CD4-positive, alpha-beta T cell treated with Interleukin-12 subunit alpha and Interleukin-12 subunit beta, for 1 hour (primary cell): ENCODE measurements at regions not wholly inside any gene's neighbourhood (a gene's known extent, or its start where the extent isn't known, plus 50 kb on each side); places are given as distances from the start of the nearest gene placed in this dataset.

ENCODE experiments used
- DNase-seq: peaks from one replicate; pipeline ENCODE4 v3.0.0-alpha.2; 2020

DNA sequence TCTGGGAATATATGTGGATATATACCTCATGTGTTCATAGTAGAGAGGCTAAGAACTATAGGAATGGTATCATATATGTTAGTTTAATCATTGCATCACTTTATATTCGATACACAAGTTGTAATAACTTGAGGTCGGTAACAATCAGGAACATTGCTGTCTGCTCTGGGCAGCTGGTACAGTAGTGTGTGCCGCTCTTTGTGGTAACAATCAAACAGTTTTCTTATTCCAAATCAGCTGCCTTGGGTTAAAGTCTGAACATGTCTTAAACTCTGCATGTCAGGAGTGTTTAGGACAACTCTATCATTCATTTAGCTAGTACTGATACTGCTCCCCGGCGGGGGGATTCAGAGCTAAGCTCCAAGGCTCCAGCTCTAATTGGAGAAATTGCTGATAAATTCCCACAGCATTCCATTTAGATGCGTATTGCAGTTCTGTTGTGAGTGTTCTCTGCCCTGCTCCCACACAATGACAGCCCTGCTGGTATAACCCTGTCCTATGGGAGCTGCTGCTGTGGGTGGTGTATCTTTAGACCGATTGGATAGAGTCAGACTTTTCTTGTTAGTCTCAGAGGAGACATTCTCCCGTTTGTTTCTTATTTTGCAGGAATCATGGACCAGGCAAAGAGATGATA is 707.5 kb upstream of the FZD8 start:
- no peak for DNase-seq

DNA sequence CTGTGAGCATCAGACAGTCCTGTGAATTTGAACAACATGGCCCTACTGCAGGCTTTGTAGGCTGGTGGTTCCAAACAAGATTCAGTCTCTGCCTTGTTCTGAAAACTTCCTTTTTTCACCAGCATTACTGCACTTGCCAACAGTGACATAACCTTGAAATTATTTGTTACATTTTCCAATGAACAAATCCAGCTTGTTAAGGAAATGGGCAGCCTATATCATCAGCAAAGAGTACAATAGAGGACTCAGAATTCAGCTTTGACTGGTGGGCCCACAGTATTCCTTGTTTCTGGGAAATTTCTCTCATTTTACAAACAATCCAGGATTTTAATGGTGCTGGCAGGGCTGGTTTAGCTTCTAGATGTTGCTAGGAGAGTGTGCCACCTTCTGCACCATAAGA is 703.7 kb upstream of the FZD8 start:
- DNase-seq: no peak

DNA sequence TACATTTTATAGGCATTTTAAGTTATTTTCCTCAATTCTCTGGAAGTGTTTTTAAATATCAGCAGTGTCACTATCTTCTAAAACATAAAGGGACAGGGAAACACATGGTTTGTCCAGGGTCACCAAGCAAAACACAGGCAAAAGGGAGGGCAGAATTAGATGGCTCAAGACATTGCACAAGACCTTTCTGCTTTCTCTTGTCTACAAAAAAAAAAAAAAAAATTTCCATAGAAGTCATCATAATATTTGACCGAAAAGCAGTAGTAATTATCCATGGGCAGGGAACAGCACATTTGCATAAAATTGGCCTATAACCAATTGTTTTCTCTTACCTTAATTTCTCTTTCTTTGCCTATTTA is 703.1 kb upstream of the FZD8 start:
- no peak for DNase-seq

DNA sequence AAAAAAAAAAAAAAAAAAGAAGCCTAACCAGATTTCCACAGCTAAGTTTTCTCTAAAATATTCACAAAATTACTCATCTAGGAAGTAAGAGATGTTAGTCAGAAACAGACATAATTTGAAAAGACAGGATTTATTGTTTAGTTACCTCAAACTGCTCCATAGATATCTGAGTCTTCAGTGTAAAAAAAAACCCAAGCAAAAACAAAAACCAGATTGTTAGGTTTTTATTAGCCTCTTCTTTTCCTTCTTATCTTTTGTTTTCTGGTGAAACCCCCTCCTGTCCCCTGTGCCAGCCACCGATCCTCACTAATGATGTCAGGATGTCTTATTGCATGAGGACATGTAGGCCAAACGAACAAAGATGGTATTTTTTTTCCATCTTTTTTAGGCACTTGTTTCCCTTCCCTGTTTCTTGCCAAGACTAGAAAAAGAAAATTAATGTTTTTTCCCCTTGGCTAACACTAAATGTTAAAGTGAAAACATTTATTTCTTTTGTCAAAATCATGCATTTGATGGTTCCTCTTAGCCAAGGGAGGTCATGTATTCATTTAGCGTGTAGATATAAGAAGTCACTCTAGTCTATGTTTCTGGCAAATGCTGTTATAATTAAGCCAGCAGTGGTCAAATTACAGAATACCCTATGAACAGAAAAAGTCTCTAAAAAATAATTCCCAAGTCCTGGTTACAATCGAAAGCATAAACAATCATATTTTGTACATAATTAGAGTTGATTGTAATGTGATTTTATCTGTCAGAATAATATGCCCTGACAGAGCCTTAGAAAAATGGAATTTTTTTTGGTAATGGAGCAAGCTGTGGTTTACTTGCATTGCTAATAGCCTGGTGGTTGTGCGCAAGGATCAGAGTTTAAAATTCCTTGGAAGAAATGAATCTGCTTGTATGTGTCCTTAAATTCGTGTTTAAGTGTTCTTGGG is 702.4 kb upstream of the FZD8 start:
- no peak for DNase-seq

DNA sequence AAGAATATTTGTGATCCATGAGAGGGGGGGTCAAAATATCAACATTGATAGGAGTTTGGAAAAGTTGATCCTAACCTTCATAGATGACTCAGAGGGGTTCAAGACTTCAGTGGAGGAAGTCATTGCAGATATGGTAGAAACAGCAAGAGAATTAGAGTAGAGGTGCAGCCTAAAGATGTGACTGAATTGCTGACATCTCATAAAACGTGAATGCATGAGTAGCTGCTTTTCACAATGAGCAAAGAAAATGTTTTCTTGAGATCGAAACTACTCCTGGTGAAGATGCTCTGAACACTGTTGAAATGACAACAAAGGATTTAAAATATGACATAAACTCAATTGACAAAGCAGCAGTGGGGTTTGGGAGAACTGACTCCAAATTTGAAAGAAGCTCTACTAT is 700.7 kb upstream of the FZD8 start:
- DNase-seq: no peak

DNA sequence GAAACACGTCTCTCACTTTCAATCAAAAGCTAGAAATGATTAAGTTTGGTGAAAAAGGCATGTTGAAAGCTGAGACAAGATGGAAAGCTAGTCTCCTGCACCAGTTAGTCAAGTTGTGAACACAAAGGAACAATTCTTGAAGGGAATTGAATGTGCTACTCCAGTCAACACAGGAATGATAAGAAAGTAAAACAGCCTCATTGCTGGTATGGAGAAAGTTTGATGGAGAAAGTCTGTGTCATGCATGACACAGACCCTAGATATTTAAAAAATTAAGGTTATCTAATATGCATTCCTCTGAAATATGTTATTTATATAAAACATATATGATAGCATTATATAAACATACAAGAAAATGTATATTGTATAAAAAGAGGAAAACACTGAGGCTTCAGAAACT is 699.4 kb upstream of the FZD8 start:
- DNase-seq: no peak

DNA sequence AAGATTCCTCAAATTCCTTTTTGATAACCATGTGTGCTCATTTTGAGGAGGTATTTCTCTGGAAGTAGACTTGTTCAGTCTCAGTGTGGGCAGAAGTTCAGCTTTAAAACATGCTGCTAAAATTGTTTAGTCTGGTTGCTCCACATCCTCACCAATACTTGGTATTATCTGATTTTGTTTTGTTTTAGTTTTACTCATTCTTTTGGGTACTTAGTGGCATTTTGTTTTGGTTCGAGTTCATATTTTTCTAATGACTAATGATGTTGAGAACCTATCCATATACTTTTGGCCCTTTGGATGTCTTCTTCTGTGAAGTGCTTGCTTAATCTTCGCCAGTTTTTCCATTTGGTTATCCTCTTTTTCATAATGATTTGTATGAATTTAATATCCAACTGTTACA is 694.2 kb upstream of the FZD8 start:
- no peak for DNase-seq

DNA sequence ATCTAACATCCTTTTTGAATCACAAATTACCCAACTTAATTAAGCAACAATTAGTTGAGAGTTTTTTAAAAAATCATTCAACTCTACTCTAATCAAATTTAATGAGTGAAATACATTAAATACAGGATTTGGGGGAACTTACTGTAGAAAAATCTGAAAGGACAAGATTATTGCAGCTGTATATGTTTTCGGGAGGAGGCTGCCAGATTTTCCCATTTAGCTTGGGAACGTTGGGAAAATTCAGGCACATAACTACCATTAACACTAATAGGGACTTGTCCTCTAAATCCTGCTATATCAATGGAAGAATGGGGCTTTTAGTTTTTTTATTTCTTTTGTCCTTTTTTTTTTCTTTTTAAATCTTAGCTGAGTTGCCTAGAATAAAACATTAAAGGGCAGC is 691.4 kb upstream of the FZD8 start:
- no peak for DNase-seq

DNA sequence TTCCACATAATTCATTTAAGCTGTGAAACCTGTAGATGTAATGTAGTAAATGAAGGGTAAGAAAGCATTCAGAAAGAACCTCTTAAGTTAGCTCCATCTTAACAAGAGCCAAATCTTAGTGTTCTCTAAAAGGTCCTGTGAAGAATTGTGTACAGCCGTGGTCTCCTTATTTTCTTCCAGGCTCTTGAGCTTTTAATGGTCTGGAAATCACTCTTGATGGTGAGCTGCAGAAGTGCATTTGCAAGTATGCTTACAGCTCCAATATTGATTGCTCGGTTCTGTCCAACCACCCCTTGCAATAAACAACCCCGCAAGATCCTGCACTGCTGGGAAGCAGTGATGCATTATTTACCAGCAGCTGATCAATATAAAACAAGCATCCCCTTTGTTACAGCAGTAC is 690.8 kb upstream of the FZD8 start:
- DNase-seq: no peak

DNA sequence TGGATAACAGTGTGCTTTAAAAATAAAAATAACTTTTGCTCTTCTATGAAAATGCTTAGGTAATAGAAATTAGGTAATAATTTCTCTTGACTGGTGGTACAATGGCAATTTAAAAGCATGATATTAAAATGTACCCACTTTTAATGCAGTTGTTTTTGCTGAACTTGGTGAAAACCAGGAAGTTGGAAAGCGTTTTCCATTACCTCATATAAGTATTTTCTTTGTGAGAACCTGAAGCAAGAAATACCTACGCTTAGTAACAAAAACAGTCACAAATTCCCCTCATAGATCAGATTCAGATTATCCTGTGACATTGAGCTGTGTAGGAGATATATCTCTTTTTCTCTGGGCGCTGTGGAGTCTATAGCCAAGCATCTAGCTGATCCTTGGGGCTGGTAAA is 689.0 kb upstream of the FZD8 start:
- DNase-seq: no peak

DNA sequence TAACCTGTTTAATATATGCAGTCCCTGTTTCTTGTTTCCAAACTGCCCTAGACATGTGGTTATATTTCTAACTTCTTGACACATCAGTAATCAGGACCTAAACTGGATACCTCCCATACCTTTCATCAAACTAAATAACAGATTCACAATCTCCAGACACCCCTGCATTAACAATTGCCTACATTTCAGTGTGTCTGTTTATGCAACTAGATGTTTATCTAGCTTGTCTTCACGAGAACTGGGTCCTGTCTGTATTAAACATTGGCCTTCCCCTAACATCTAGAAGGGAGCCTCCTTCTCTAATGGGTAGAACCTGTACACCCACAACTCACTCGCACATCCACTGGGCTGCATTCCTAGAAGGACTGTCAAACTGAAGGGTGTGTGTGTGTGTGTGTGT is 683.7 kb upstream of the FZD8 start:
- DNase-seq: no peak

DNA sequence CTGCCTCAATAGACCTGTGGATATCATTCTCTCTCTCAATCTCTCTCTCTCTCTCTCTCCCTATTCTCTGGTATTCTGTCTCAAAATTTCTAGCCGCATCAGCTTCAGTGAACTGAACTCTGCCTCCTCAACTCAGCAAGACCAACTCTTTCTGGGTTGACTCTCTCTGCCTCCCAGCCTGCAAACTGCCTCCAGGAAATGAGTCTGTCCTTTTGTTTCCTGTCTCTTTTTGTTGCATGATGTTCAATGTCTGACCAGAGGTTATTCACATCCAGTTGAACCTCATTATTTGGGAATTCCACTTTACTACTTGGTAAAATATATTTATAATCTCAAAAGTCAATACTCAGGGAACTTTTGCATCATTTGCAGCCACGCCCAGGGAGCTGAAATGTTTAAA is 682.7 kb upstream of the FZD8 start:
- no peak for DNase-seq

DNA sequence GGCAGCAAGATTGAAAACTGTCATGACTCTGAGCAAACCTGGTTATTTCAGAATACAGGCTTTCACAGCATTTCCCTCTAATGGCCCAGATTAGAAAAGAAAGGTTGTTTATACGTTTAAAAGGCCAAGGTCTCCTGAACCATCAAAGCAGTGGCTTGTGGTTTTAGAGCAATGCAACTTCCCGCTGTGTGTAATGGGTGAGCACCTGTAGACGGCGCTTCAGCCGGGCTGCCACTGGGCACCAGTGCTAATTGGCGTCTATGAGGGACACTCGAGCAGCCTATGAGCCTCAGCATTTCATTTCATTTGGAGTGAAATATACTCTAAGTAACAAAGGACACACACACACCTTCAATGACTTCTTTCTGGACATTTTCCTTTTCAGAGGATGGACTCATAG is 671.0 kb upstream of the FZD8 start:
- DNase-seq: no peak

DNA sequence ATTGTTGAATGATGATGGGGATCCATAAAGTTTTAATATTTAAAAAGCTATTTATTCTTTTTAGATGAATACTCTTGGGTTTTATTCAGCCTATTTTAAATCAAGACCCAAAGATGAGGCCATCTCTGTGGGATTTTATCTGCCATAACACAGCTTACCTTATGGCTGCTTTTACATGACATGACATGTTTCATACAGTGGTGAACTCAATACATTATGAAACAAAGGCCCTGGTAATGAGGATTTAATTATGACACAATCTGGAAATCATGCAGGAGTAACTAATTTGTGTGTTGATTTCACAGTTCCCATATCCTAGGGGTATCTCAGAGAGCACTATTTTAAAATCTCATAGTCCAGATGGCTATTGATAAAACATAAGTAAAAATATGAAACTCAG is 661.8 kb upstream of the FZD8 start:
- DNase-seq: no peak

DNA sequence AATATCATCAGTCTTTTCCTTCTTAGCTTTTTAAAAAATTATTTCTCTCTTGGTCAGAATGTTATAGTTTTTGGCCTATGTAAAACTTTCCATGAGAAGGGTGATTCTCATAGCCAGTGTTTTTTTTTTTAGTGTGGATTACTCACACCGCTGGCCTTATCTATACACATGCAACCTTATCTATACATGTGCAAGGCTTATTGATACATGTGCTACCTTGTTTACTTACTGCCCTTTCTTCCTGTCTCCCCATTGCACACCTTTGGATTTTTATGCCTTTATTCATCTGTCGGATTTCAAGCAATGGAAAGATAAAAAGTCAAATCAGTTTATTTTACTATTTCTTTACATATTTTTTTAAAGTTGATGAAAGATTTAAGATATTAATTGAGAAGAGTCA is 660.0 kb upstream of the FZD8 start:
- no peak for DNase-seq

DNA sequence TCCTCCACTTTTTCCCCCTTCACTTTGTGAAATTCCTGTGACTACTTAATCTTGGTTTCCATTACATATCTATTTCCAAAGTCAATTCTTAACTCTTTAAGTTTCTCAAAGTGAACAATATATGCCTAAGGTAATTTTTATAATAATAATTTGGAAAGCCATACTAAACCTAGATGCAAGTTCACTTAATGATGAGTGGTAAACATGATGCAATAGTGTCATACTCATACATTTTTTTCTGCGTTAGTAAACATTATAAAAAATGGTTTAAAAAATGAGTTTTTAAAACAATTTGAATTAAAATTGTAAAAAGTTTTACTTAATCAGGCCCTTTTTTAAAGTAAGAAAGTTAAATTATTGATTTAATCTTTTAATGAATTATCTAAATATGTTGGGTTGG is 659.4 kb upstream of the FZD8 start:
- no peak for DNase-seq

DNA sequence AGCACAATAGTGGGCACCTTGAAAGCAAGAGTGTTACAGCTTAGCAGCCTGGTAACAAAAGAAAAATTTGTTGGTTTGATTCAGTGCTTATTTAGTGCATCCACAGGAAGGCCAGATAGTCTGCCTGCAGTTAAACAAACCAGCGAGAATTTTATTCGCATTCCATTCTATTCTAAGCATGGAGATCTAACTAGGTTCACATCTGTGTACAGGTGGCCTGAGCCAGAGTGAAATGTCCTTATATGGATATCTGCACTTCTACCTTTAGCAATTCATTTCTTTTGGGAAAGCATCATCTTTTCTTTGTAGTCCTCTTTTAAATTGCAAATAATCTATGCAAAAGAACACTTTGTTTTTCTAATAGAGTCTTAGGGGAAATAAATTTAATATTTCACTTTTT is 659.0 kb upstream of the FZD8 start:
- no peak for DNase-seq

DNA sequence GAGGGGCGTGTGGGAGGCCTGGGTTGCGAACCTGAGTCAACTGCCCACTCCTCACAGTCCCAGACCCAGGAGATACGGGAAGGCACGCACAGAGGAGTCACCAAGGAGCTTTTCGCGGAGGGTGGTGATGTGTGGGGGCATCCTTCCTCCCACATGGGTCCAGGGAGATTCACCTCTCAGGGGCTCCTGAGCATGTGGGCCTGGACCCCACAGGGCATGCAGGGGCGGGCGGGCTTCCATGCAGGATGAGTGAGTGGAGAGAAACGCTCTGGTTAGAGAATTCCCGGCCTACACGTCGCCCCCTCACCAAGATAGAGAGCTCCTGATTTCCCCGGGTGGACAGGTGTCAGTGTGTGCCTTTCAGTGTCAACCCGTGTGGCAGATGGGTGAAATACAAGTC is 641.7 kb upstream of the FZD8 start:
- no peak for DNase-seq

DNA sequence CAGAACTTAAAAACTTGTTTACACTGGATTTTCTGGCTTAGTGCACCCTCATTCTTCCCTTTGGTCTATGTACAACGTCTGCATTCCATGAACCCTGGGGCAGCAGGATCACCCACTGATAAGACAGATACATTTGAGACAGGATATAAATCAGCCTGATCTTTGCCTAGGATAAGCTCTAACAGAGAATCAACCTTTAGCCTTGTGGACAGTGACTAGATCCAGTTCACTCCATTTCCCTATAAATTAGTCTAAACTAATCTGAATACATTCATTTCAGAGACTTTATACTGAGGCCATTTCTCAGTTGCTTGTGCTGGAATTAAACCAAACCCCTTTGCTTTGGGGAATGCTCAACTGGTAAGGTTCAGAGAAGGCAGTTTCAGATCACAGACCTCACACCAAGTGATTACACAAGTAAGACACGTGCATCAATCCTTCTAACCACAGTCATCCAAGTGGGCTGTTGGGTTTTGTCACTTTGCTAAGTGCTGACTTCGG is 639.8 kb upstream of the FZD8 start:
- DNase-seq: no peak

DNA sequence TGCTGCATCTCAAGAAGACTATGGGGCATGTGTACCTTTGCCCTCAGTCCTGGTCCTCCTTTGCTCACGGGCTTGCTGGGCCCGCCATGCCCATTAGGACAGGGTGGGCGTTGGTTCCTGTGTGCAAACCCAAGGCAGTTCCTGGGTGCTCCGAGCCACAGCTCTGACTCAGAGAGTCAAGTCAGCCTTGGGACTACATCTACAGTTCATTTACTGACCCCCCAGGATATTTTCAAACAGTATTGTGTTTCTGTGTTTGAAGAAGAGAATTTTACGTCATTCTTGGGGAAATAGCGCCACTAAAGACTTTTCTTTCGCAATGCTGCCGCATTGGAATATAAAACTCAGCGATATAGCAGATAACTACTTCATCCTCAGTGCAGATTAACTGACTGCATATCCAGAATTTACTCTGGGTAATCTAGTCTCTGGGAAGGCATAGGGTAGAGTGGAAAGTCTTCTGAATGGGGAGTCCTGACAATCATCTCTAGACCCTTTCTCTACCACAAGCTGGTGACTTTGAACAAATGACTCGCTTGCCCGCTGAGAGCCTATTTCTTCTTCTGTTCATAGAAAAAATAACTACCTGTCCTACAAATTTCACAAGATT is 638.9 kb upstream of the FZD8 start:
- no peak for DNase-seq

DNA sequence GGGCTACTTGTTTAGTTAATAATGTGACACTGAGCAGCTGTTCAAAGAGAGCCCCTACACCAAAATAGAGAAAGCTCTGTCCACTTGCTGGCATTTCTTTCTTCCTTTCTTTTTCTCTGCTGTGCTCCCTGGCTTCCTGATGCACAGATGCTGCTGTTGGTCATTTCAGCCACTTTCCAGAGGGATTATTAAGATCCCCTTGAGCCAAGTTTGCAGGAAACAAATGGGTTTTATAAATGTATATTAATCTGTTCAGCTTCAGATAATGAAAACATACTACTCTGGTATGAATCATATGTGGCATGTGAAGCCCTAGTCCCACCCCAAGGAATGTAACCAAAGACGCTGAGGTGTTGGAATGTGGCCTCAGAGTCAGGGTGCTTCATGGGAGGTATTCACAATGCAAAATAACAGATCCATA is 638.2 kb upstream of the FZD8 start:
- no peak for DNase-seq

DNA sequence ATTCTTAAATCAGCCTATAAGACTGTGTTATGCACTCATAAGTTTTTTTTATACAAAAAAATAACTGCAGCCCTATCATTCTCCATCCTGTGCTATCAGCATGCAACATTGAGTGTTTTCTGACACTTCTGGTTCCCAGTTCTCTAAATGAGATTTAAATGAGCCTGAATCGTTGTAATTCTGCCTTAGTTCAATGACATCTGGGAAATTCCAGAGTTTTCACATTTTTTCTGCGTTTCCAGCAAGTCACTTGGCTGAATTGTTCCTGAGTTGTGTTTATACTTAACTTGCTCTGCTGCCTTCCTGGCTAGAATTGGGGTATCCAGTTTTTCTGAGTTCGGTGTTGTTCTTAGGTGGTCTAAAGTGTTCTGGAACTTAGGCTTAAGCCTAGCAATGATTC is 636.1 kb upstream of the FZD8 start:
- no peak for DNase-seq

DNA sequence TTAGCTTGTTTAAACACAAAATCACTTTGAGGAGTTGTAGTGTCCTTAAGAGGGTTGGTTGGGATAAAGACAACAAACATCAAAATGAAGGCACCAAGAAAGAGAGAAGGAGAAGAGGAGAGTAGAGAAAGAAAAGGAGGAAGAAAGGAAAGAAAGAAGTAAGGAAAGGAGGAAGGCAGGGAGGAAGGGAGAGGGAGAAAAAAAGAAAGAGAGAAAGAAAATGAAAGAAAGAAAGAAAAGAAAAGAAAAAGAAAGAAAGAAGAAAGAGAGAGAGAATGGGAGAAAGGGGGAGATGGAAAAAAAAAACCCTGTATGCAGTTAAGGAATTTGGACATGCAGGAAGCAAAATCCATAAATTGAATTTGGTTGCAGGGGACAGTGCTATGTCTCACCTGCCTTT is 635.4 kb upstream of the FZD8 start:
- no peak for DNase-seq

DNA sequence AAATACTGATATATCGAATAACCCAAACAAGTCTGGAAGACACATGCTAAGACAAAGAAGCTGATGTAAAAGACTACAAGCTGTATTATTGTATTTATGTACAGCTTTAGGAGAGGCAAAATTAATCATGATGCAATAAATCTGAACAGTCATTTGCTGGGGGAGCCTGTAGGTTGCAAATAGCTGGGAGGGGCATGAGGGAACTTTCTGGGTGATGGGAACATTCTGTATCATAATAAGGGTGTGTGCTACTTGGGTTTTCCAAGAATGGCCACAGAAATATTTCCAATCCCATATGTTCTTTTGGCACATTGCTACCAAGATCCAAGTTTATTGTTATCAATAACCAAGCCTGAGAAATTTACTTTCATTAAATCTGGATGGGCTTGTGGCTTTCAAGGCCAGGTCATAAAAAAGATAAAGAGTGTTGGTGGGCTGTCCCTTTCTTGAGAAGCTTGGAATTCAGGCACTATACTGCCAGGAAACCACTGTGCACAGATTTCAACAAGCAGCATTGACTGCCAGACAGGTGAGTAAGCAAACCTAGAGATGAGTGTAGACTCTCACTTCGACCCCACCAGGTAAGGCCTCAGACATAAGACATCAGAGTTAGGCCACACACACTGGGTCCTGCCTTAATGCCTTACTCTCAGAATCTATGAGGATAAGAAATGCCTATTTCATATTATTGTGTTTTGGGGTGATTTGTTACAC is 629.7 kb upstream of the FZD8 start:
- no peak for DNase-seq
